GM21390 (cell line): ENCODE measurements at regions not wholly inside any gene's neighbourhood (a gene's known extent, or its start where the extent isn't known, plus 50 kb on each side); places are given as distances from the start of the nearest gene placed in this dataset.
"Not testable (repeated sequence)": the region's sequence is repeated elsewhere in the genome, so short reads cannot be mapped to it uniquely, and the experiment has no call there.

ENCODE experiments used
- ATAC-seq: cut with Tn5 transposase; IDR thresholded peaks from one replicate; pipeline ENCODE4 v1.9.1; 2021; ENCODE audit not compliant: unreplicated experiment

DNA sequence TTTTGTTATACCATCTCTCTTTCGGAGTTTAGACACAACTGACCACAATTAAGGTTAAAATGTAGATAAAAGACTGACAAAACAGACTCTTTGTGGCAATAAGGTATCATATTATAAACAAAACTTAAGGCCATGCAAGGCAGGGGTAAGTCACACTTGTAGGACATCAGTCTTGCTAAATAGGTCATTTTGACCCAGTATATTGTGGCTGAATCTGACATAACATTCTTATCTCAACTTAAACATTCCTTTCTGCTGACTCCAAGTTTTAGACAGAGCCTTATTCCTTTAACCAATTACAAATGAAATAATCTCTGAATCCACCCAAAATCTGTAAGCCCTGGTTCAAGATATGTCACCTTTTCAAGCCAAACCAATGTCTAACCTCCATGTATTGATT is 733.4 kb upstream of the B3GALT2 start:
- no peak for ATAC-seq

DNA sequence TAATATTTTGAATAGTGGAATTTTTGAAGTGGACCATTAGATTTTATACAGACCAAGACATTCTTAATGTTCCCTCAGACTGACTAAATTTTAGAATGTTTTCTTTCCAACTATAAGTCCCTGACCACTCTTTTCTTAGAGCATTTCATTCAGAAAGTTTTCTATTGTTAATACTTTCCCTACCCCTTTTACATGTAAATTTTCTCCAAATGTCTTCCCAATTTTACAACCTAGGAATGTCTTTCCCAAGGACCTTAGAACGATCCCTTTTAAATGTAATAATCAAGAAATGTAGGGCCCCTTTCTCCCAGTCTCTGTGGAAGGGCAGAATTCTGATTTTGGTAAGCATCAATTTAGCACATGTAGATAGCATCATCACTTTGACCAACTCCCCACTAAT is 730.0 kb upstream of the B3GALT2 start:
- no peak for ATAC-seq

DNA sequence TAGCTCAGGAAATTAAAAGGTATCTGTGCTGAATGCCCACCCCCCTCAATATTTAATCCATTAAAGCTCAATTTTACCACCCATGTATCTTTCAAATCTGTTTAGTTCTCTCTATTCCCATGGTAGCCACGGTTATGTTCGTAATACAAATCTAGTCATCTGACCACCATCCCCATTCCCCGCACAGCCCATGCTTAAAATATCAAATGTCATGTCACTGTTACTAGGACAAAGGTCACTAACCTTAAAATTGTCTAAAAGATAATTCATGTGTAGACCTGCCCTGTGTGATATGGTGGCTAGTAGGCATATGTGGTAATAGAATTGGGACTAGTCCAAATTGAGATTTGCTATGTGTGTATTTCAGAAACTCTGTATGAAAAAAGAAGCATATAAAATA is 728.5 kb upstream of the B3GALT2 start:
- ATAC-seq: no peak

DNA sequence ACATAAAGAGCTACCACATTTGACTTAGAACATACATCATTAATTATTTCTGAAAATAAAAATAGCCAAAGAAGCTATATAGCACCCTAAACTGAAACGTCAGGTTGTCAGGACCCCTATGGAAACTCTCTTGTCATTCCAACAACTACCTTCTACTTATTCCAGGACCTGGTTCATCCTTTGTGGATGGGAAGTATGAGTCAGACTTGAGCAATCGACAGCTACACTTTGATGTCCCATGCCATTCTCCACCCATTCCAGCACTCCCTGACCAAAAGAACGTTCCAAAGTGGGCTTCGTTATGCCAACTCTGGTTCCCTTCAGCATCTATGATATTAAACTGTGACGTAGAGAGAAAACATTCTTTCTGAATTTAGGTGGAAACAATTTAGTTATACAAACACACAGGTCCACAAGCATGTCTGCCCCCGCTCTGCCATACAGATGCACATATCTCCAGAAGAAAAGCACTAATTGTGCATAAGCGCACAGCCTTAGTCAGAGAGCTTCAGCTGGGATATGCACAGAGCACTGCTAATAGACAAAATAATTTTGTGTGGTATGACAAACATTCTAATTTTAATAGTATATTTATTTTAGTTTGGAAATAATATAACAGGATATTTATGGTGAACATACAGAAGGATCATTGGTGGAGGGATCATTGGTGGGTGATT is 723.1 kb upstream of the B3GALT2 start:
- no peak for ATAC-seq

DNA sequence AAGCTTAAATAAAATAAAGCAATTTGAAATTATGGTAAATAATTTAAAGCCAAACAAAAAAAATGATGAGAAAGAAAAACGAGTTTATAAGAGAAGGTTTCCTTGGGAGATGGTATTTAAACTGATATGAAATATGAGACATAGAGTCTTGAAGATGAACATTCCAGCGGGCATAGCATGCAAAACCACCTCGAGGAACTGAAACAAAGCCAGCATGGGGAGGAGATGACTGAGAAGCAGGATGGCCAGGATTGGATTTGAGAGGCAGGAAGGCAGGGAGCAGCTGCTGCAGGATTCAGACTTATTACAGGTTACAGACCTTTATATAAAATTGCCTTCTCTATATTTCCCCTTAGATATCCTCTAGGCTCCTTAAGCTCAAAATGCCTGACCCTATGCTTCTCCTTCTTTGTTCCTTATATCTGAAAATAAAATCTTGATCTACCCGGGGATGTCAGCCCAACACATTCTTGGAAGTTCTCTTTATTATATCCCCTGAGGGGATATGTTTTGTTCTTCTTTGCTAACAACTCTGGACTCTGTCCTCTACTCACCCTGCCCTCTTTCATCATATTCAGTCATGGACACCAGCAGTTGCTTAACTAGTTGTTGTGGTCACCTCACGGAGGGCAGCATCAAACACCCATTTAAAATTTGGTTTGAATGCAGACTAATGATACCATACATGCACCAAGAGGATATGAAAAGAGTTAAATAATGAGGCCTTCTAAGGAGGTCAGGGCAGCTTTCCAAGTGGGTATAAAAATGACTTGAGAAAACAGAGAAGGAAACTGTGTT is 719.1 kb upstream of the B3GALT2 start:
- no peak for ATAC-seq

DNA sequence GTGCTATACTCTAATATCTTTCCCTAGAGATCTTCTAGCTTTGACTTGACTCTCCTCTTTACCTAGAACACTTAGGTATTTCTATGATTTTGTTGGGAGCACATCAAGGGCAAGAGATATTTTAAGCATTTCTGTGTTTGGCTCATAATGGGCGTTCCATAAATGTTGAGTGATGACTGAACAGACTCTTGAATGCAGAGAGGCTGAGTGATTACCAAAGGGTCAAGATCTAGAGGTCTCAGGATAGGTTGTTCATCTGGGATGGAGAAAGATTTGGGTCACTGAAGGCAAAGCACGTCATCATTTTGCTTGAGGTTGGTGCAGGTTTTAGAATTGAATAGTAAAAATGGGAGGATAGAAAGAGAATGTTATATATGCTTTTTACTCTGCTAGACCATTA is 705.4 kb upstream of the B3GALT2 start:
- ATAC-seq: no peak

DNA sequence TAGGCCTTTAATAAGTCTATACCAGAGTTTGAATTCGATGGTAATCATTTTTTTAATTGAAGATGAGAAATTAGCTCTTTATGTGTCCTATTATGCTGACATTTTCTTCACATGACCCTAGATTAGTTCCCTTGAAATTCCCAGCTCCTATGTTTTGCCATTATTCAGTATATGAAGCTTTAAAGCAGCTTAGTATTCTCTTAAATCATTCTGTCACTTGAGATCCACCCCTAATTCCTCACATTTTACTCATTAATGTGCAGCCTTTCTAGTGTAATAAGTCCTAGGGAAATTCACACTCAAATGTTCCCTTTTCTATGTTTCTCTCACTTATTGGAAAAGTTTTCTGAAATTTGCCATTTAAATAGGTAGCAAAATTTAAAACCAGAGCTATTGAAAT is 704.5 kb upstream of the B3GALT2 start:
- no peak for ATAC-seq

DNA sequence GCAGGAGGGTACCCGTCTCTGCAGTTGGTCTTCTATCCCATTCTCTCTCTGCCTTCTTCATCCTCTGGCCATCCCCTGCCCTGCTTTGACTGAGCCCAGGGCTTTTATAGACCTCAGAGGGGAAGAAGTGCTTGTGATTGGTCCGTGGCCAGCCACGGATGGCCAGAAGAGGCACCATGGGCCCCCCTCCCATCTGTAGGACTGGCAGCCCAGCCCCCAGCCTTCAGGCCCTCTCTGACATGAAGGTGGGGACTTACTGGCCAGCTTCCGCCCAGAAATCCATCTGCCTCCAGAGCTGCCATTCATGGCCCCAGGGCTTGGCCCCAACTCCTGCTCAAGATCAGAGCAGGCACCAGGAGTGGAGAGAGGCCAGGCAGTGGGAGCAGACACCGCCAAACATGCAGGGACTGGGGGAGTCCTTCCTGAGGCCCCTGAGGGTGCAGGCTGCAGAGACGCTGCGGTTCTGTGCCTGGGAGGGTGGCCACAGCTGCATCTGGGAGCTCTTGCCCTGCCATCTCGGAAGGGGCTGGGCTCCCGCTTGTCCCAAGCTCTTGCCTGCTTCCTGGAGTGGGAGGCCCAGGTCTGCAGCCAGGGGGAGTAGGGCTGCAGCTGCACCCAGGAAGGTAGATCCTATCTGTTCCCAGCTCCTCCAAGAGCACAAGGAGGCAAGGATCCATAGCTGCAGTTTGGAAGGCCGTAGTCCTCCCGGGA is 698.6 kb upstream of the B3GALT2 start:
- no peak for ATAC-seq

DNA sequence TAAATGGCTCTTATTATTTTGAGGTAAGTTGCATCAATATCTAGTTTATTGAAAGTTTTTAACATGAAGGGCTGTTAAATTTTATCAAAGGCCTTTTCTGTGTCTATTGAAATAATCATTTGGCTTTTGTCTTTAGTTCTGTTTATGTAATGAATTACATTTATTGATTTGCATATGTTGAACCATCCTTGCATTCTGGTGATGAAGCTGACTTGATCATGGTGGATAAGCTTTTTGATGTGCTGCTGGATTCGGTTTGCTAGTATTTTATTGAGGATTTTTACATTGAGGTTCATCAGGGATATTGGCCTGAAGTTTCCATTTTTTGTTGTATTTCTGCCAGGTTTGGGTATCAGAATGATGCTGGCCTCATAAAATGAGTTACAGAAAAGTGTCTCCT is 691.5 kb upstream of the B3GALT2 start:
- not testable (repeated sequence) for ATAC-seq

DNA sequence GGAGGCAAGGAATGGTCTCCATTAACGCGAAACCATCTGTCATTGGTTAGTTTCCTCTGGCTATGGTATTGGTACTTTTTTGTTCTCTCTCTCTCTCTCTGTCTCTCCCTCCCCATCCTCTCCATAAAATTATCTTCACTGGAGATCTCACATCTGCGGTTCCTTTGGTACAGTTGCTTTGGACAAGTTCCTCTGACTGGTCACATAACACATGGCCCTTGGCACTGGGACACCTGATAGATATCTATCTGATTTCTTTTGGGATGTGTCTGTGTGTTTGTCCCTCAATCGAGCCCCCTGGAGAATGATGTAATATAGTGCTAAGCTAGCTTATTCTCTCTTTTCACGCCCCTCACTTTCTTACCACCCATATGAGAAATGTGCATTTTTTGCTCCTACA is 682.0 kb upstream of the B3GALT2 start:
- no peak for ATAC-seq

DNA sequence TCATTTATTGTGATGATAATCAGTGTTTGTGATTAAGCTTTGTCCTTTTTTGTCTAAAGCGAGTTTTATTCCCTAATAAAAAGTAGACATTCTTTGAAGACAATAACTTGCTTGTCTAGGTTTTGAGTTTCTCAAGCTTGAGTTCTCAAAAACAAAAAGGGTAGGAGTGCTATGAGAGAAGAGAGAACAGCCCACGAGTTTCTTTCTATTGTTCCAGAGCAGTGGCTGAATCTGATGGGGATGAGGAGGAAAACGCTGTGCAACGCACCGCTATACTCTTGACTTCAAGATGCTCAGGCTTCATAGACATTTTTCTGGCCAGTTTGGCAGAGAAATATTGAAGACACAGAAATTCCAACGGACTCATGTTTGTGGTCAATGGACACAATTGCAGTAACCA is 669.8 kb upstream of the B3GALT2 start:
- no peak for ATAC-seq

DNA sequence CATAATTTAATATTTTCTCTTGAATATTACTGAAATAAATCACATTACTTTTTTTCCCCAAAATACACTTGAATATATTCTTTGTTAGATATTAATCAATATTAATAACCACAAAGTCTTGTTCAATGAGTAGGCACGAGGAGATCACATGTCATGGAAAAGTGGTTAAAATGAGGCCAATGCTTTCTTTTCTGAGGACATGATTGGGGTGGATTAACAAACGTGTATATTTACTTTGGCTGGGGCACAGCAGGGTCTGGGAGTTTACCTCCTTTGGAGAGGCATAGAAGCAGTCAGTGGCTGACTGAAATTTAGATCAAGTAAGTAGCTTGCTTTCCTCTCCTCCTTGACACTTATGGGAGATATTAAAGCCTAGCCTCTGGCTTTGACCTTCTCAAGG is 664.3 kb upstream of the B3GALT2 start:
- no peak for ATAC-seq

DNA sequence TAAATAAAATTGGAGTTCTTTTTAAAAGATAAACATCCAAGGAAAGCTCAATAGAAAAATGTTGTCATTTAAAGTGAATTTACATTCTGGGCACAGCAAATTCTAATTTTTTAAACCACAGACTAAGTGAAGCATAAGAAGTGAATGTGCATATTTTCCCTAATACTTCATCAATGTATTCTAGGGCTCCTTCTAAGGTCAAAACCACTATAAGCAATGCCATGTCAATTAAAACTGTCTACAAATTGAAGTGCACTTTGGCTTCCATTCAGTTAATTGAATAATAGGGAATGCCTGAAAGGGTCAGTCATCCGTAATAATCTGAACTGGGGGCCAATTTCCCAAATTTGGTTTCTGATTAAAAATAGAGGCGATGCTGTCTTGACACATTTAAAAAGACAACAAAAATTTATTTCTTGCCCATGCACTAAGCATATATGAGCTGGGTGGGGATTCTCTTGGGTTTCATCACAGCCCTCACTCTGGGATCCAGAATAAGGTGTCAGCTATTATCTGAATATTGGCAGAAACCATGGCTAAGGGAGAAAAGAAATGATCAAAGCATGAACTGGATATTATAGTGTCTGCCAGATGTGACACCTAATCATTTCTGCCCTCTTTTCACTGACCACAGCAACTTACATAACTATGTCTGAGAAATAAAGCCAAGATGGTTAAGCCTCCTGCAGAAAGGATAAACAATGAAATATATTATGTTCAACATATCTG is 660.6 kb upstream of the B3GALT2 start:
- no peak for ATAC-seq

DNA sequence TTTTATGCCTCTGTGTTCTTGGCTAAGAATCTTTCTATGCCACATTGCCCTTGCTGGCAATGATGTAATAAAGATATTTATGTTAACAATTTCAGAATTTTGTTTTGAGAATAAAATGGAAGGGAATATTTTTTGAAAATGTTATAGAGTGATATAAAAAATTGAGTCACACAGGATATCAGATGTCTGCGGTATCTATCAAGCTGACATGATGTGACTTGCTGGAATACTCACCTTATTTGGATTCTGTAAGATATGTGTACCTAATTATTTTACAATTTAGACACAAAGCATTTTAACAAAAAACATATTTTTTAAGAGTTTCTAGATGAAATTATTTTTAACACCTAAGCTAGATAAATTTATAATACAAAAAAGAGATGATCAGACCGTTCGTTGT is 660.0 kb upstream of the B3GALT2 start:
- no peak for ATAC-seq

DNA sequence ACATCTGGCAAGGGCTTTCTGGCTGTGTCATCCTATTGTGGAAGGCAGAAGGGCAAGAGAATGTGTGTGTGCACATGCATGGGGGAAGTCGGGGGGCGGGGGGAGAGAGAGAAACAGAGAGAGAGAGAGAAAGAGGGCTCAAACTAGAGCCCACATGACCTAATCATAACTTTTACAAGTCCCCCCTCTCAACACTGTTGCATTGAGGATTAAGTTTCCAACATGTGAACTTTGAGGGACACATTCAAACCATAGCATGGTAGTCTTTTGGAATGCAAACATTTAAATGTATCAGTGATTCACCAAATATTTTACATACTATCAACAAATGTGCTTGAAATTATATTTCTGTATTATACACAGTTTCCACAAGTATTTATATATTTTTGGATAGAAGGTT is 655.4 kb upstream of the B3GALT2 start:
- no peak for ATAC-seq

DNA sequence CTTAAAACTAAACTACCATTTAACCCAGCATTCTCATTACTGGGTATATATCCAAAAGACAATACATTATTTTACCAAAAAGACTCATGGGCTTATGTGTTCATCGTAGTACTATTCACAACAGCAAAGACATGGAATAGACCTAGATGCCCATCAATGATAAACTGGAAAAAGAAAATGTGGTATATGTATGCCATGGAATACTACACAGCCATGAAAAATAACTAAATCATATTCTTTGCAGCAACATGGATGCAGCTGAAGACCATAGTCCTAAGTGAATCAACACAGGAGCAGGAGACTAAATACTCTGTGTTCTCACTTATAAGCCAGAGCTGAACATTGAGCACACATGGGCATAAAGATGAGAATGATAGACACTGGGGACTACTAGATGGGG is 645.1 kb upstream of the B3GALT2 start:
- no peak for ATAC-seq

DNA sequence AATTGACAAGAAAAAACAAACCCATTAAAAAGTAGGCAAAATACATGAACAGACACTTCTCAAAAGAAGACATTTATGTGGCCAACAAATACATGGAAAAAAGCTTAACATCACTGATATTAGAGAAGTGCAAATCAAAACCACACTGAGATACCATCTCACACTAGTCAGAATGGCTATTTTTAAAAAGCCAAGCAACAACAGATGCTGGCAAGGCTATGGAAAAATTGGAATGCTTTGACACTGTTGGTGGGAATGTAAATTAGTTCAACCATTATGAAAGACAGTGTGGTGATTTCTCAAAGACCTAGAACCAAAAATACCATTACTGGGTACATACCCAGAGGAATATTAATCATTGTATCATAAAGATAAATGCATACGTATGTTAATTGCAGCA is 641.1 kb upstream of the B3GALT2 start:
- ATAC-seq: no peak

DNA sequence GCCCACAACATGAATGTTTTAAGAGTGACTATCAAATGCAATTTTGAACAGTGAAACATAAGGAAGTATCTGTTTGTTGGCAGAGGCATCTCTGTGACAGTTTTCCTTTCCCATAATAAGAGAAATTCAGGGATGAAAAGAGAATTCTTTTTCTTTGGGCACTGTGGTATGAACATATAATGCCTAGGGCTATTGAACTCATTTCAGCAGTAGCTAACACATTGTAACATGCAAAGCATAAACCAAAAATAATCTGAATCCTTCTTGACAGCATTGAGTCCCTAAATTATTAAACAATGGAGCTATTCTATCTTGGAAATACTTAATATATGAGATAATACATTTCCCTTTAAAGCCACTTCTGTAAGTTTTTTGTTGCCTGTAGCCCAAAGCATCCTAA is 633.0 kb upstream of the B3GALT2 start:
- no peak for ATAC-seq

DNA sequence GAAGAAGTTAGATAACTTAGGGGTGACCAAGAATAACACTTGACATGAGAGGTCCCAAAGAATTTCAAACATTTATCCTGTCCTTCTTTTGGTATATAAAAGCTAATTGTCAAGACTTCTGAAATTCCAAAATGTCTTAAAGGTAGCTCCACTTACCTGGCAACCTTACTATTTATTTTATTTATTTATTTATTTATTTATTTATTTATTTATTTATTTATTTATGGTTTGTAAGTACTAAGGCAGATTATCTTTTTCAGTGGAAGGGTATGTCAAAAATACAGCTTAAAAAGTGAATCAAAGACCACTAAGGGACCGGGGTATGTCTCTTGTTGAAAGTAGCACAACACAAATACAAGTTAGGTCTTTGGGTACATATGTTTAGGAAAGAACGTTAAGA is 620.8 kb upstream of the B3GALT2 start:
- no peak for ATAC-seq

DNA sequence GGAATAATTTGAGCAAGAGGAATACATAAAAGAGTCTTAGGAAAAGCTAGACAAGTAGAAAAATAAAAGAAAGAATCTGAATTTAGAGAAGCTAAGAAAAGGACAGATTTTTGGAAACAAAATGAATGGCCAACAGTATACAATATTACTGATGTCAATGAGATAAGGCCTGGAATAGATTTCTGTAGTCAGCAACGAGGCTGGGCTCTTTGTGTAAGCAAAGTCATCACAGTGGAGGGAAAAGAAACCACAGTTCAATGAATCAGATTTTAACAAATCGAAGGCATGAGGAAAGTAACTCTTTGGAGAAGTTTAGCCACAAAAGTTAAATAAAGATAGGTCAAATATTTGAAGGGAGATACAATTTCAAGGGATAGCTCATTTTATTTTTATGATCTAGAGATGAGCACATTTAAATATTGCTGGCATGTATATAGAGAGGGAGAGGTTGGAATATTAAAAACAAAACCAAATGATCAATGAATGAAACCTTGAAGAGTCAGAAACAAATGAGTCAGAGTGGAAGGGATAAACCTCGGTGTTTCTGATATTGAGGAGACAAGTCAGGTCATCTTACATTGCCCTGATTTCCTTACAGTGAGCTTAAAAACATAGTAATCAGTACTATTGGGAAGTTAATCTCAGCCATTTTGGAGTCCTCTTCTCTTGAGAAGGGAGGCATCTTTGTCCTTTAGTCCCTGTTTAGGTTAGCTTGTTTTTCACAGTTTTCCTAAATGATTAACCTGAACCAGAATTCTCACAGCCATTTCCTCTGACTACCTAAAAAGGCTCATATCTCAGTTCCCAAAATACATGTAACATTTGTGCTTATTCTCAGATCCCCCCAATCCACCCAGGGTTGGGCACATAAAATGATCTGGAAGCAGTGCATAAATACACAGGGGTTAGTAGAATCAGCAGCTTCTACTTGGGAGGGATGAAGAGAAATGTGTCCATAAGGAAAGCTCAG is 620.0 kb upstream of the B3GALT2 start:
- peak; percentile 45 for ATAC-seq
